HFFc6 (cell line): ENCODE measurements at regions not wholly inside any gene's neighbourhood (a gene's known extent, or its start where the extent isn't known, plus 50 kb on each side); places are given as distances from the start of the nearest gene placed in this dataset.

Experiments
- DNase-seq: peaks from one replicate; pipeline ENCODE4 v3.0.0-alpha.2; 2018
- H3K27ac Mint-ChIP-seq: 2 replicates; pipeline ENCODE4 v1.8.0; 2020; ENCODE audit warnings: mild to moderate bottlenecking, mixed read lengths
- H3K27me3 Mint-ChIP-seq: 2 replicates; pipeline ENCODE4 v1.8.0; 2021; ENCODE audit warnings: mild to moderate bottlenecking, moderate library complexity, mixed read lengths; ENCODE audit not compliant: insufficient read depth
- H3K36me3 Mint-ChIP-seq: 2 replicates; pipeline ENCODE4 v1.8.0; 2021; ENCODE audit warnings: low read depth, mixed read lengths
- H3K4me1 Mint-ChIP-seq: 2 replicates; pipeline ENCODE4 v1.8.0; 2020; ENCODE audit warnings: low read depth, mixed read lengths
- H3K4me3 Mint-ChIP-seq: 2 replicates; pipeline ENCODE4 v1.8.0; 2020; ENCODE audit warnings: mild to moderate bottlenecking, moderate library complexity, mixed read lengths
- H3K9me3 Mint-ChIP-seq: 2 replicates; pipeline ENCODE4 v1.8.0; 2020; ENCODE audit warnings: mild to moderate bottlenecking, mixed read lengths
- TF ChIP-seq, protein P1 (sequence below): fragments of 200-600 bp; sonication (generic); IDR thresholded peaks from 2 replicates; pipeline ENCODE4 v1.5.0; 2021; ENCODE audit warnings: antibody characterized with exemption, mild to moderate bottlenecking

DNA sequence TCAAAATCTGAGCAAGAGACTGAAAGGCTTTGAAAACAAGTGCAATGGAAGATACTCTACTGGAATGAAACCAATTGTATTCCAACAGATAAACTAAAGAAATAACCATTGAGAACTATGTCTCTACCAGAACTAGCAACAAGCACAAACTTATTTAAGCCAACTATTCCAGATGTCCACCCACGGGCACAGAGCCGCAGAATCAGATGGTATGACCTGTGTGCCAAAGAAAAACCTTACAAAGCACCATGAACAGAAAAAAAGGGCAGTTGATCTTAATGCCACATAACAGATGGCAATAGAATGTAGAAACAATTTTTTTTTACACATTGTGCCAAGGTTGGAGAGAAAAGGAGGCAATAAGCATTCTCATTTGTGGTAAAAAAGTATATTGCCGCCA lies 269.3 kb upstream of the ADGRL3 start:
- H3K4me3 Mint-ChIP-seq = no peak overlapping the region
- TF ChIP-seq, protein P1, sequence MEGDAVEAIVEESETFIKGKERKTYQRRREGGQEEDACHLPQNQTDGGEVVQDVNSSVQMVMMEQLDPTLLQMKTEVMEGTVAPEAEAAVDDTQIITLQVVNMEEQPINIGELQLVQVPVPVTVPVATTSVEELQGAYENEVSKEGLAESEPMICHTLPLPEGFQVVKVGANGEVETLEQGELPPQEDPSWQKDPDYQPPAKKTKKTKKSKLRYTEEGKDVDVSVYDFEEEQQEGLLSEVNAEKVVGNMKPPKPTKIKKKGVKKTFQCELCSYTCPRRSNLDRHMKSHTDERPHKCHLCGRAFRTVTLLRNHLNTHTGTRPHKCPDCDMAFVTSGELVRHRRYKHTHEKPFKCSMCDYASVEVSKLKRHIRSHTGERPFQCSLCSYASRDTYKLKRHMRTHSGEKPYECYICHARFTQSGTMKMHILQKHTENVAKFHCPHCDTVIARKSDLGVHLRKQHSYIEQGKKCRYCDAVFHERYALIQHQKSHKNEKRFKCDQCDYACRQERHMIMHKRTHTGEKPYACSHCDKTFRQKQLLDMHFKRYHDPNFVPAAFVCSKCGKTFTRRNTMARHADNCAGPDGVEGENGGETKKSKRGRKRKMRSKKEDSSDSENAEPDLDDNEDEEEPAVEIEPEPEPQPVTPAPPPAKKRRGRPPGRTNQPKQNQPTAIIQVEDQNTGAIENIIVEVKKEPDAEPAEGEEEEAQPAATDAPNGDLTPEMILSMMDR = no peak
- H3K4me1 Mint-ChIP-seq = no peaks in the 10 kb centered on the region
- no peak for DNase-seq
- H3K36me3 Mint-ChIP-seq = no peaks in the 10 kb centered on the region
- no peaks in the 10 kb centered on the region for H3K27me3 Mint-ChIP-seq
- H3K9me3 Mint-ChIP-seq = no peaks in the 10 kb centered on the region
- H3K27ac Mint-ChIP-seq = no peak overlapping the region

GRCh38 chr4:60934566-60935295 lies 265.4 kb upstream of the ADGRL3 start:
- TF ChIP-seq, protein P1 = no peak
- DNase-seq = no peak
- Mint-ChIP-seq H3K9me3 (no peaks in the 10 kb centered on the region), H3K4me3 (no peak overlapping the region), H3K27me3 (no peaks in the 10 kb centered on the region), H3K4me1 (no peaks in the 10 kb centered on the region), H3K36me3 (no peaks in the 10 kb centered on the region), H3K27ac (no peak overlapping the region)

DNA sequence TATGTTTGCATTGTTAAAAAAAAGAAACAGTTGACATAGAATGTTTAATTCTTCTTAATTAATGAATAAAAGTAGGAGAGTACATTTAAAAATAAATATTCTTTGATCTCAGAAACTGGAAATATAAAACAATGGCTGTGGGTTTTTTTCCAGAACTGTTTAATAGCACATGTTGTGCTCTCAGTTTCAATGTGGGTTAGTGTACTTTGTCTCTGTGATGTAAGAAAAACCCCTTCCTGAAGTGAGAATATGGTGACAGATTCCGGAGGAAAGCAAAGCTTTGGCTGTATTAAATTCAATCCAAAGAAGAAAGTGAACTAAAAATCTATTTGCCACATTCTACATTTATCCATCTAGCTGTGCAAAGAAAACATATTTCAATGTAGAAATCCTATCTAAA lies 261.9 kb upstream of the ADGRL3 start:
- Mint-ChIP-seq H3K9me3 (no peaks in the 10 kb centered on the region), H3K27ac (no peak overlapping the region), H3K4me1 (no peaks in the 10 kb centered on the region), H3K27me3 (no peaks in the 10 kb centered on the region), H3K36me3 (no peaks in the 10 kb centered on the region), H3K4me3 (no peak overlapping the region)
- DNase-seq = no peak
- TF ChIP-seq, protein P1 = no peak

DNA sequence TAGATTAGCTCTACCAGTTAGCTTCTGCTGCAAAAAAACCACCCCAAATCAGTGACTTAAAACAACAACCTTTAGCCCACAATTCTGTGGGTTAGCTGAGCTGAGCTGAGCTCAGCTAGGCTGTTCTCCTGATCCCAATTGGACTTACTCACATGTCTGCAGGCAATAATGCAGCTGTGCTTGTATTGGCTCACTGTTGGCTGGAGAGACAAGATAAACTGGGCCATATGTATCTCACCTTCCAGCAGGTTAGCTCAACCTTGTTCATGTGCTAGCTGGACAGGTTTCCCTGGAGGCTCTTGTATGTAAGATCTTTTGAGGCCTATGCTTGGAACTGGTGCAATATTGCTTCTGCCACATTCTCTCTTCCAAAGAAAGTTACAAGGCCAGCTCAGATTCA lies 261.5 kb upstream of the ADGRL3 start:
- H3K4me1 Mint-ChIP-seq = no peaks in the 10 kb centered on the region
- TF ChIP-seq, protein P1 = no peak
- no peak overlapping the region for H3K4me3 Mint-ChIP-seq
- H3K9me3 Mint-ChIP-seq = no peaks in the 10 kb centered on the region
- no peaks in the 10 kb centered on the region for H3K27me3 Mint-ChIP-seq
- no peak for DNase-seq
- H3K36me3 Mint-ChIP-seq = no peaks in the 10 kb centered on the region
- H3K27ac Mint-ChIP-seq = no peak overlapping the region

DNA sequence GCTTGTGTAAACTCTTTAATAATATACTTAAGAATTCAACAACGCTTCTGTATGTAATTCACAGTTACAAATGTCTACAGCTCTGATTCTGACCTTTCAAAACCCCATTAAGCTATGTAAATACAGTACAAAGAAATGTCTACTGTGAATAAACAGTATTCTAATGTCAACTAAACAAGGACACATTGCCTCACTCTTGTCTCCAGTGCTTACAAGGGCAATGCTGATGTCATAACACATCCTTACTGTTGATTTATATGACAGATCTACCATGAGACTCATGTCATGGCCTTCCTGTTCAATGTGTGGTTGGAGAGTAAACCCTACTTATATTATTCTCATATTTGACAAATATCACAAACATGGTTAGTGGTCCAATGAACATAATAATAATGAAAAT lies 256.1 kb upstream of the ADGRL3 start:
- TF ChIP-seq, protein P1 = no peak
- H3K27ac Mint-ChIP-seq = no peak overlapping the region
- H3K4me1 Mint-ChIP-seq = no peaks in the 10 kb centered on the region
- DNase-seq = no peak
- no peaks in the 10 kb centered on the region for H3K27me3 Mint-ChIP-seq
- no peaks in the 10 kb centered on the region for H3K36me3 Mint-ChIP-seq
- H3K9me3 Mint-ChIP-seq = peaks cover 13% of the 10 kb centered on the region
- H3K4me3 Mint-ChIP-seq = no peak overlapping the region

DNA sequence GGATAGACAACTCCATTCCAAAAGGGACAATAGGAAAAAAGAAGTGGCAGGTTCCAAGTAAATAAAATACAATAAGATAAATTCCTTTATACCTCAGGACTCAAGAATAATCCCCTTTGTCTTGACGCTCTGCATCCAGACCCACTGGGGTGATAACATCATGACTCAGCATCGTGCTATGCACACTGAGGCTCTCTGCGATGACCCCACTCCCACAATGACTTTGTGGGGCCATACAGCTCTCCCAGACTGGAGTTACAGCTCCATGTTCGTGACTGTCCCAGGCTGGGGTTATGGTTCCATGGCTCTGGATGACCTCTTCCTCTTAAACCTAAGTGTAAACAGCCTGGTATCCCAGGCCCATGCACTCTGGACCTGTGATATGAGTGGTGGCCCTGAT lies 254.5 kb upstream of the ADGRL3 start:
- TF ChIP-seq, protein P1 = no peak
- DNase-seq = no peak
- H3K27me3 Mint-ChIP-seq = no peaks in the 10 kb centered on the region
- no peak overlapping the region for H3K27ac Mint-ChIP-seq
- peaks cover 13% of the 10 kb centered on the region for H3K9me3 Mint-ChIP-seq
- no peaks in the 10 kb centered on the region for H3K4me1 Mint-ChIP-seq
- H3K4me3 Mint-ChIP-seq = no peak overlapping the region
- H3K36me3 Mint-ChIP-seq = no peaks in the 10 kb centered on the region
